ENCODE measurements at regions not wholly inside any gene's neighbourhood (a gene's known extent, or its start where the extent isn't known, plus 50 kb on each side); places are given as distances from the start of the nearest gene placed in this dataset.

GRCh38 chr10:45502458-45502857, 128.4 kb downstream of the ALOX5 start:
- no peak for DNase-seq (ENCODE audit: low spot score)
- no peaks in the 10 kb centered on the region for H3K27me3 ChIP-seq (replicated peaks; ENCODE audit: insufficient read depth)
- TF ChIP-seq POLR2AphosphoS5 (IDR thresholded peaks at IDR 0.05) (no peak), POLR2A (IDR thresholded peaks at IDR 0.05) (no peak)
- TF ChIP-seq, protein P1, sequence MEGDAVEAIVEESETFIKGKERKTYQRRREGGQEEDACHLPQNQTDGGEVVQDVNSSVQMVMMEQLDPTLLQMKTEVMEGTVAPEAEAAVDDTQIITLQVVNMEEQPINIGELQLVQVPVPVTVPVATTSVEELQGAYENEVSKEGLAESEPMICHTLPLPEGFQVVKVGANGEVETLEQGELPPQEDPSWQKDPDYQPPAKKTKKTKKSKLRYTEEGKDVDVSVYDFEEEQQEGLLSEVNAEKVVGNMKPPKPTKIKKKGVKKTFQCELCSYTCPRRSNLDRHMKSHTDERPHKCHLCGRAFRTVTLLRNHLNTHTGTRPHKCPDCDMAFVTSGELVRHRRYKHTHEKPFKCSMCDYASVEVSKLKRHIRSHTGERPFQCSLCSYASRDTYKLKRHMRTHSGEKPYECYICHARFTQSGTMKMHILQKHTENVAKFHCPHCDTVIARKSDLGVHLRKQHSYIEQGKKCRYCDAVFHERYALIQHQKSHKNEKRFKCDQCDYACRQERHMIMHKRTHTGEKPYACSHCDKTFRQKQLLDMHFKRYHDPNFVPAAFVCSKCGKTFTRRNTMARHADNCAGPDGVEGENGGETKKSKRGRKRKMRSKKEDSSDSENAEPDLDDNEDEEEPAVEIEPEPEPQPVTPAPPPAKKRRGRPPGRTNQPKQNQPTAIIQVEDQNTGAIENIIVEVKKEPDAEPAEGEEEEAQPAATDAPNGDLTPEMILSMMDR (IDR thresholded peaks at IDR 0.05), result no peak
- no peaks in the 10 kb centered on the region for H3K36me3 ChIP-seq
- H3K9me3 ChIP-seq, result no peaks in the 10 kb centered on the region
- H3K4me1 ChIP-seq (replicated peaks), result no peaks in the 10 kb centered on the region
- intact Hi-C loops (cut with DNase I), result no loop called here
- no peak overlapping the region for H3K27ac ChIP-seq
- no peak overlapping the region for H3K4me3 ChIP-seq

- Histone ChIP-seq H3K27ac (no peak overlapping the region), H3K27me3 (replicated peaks; ENCODE audit: insufficient read depth) (no peaks in the 10 kb centered on the region), H3K4me3 (no peak overlapping the region), H3K36me3 (no peaks in the 10 kb centered on the region), H3K9me3 (no peaks in the 10 kb centered on the region), H3K4me1 (replicated peaks) (no peaks in the 10 kb centered on the region)
- no peak for DNase-seq (ENCODE audit: low spot score)
- TF ChIP-seq POLR2AphosphoS5 (IDR thresholded peaks at IDR 0.05), result no peak
- no peak for TF ChIP-seq POLR2A (IDR thresholded peaks at IDR 0.05)
- TF ChIP-seq, protein P1 (IDR thresholded peaks at IDR 0.05), result no peak
- intact Hi-C loops (cut with DNase I), result no loop called here
Measured at GRCh38 chr10:45501791-45502190, 127.8 kb downstream of the ALOX5 start.

DNA sequence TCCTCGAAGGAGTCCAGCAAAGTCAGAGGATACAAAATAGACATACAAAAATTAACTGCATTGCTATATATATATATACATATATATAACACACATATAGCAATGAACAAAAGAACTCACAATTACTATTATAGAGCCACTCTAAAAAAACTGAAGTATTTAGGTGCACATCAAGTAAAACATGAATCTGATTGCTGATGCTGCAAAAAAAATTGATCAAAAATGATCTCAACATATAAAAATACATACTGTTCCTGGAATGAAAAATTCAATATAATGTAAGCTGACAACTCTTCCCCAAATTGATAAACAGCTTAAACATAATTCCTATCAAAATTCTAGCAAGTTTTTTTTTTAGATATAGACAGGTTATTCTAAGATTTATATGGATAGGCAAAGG, 126.8 kb downstream of the ALOX5 start:
- H3K36me3 ChIP-seq, result no peaks in the 10 kb centered on the region
- no peaks in the 10 kb centered on the region for H3K27me3 ChIP-seq (replicated peaks; ENCODE audit: insufficient read depth)
- DNase-seq (ENCODE audit: low spot score), result no peak
- H3K27ac ChIP-seq, result no peak overlapping the region
- no peaks in the 10 kb centered on the region for H3K9me3 ChIP-seq
- no peak overlapping the region for H3K4me3 ChIP-seq
- intact Hi-C loops (cut with DNase I), result no loop called here
- H3K4me1 ChIP-seq (replicated peaks), result no peaks in the 10 kb centered on the region
- TF ChIP-seq POLR2AphosphoS5 (IDR thresholded peaks at IDR 0.05), result no peak
- TF ChIP-seq, protein P1 (IDR thresholded peaks at IDR 0.05), result no peak
- no peak for TF ChIP-seq POLR2A (IDR thresholded peaks at IDR 0.05)
- WGBS, result 92% methylated on average over 1 of the region's 1 CpG

DNA sequence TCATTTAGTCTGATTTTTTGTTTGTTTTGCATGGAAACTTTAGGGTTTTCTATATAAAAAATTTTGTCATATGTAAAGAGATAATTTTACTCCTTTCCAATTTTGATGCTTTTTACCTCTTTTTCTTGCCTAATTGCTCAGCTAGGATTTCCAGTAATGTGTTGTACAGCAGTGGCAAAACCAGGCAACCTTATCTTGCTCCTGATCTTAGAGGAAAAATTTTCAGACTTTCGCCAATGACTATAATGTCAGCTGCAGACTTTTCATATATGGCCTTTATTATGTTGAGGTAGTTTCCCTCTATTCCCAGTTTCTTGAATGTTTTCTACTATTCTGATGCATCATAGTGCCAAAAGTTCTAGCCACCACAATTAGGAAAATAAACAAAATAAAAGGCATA, 126.3 kb downstream of the ALOX5 start:
- Histone ChIP-seq H3K4me3 (no peak overlapping the region), H3K27me3 (replicated peaks; ENCODE audit: insufficient read depth) (no peaks in the 10 kb centered on the region), H3K4me1 (replicated peaks) (no peaks in the 10 kb centered on the region), H3K36me3 (no peaks in the 10 kb centered on the region), H3K27ac (no peak overlapping the region), H3K9me3 (no peaks in the 10 kb centered on the region)
- no peak for TF ChIP-seq POLR2A (IDR thresholded peaks at IDR 0.05)
- no peak for TF ChIP-seq POLR2AphosphoS5 (IDR thresholded peaks at IDR 0.05)
- TF ChIP-seq, protein P1 (IDR thresholded peaks at IDR 0.05), result no peak
- 88% methylated on average over 1 of the region's 1 CpG for WGBS
- intact Hi-C loops (cut with DNase I), result no loop called here
- DNase-seq (ENCODE audit: low spot score), result no peak

GRCh38 chr10:45495438-45496152, 121.6 kb downstream of the ALOX5 start:
- H3K9me3 ChIP-seq, result no peaks in the 10 kb centered on the region
- H3K36me3 ChIP-seq, result no peaks in the 10 kb centered on the region
- no peaks in the 10 kb centered on the region for H3K4me1 ChIP-seq (replicated peaks)
- no peak for DNase-seq (ENCODE audit: low spot score)
- H3K27ac ChIP-seq, result no peak overlapping the region
- no peaks in the 10 kb centered on the region for H3K27me3 ChIP-seq (replicated peaks; ENCODE audit: insufficient read depth)
- H3K4me3 ChIP-seq, result no peak overlapping the region
- intact Hi-C loops (cut with DNase I), result no loop called here
- 49% methylated on average over 2 of the region's 2 CpGs for WGBS
- no peak for TF ChIP-seq POLR2AphosphoS5 (IDR thresholded peaks at IDR 0.05)
- no peak for TF ChIP-seq POLR2A (IDR thresholded peaks at IDR 0.05)
- TF ChIP-seq, protein P1 (IDR thresholded peaks at IDR 0.05), result no peak
